SU-DHL-6 (cell line): ENCODE measurements at regions not wholly inside any gene's neighbourhood (a gene's known extent, or its start where the extent isn't known, plus 50 kb on each side); places are given as distances from the start of the nearest gene placed in this dataset.

Source experiments
- CTCF ChIP-seq: fragments of 200-600 bp; sonication (generic); IDR thresholded peaks from one replicate; pipeline ENCODE4 v1.5.1; 2017; ENCODE audit warnings: antibody characterized with exemption, mild to moderate bottlenecking, low read length, moderate library complexity; ENCODE audit not compliant: insufficient read depth, poor library complexity, severe bottlenecking
- EZH2phosphoT487 ChIP-seq: fragments of 200-600 bp; sonication (generic), shearing (Covaris generic); conservative IDR thresholded peaks from 2 replicates; pipeline ENCODE4 v1.6.1; 2018; ENCODE audit warnings: mild to moderate bottlenecking, antibody characterized with exemption, low read length, moderate library complexity, mixed read lengths

GRCh38 chr3:161555320-161555719 is 58.7 kb downstream of the OTOL1 start:
- TF ChIP-seq CTCF = no peak
- TF ChIP-seq EZH2phosphoT487 = no peak
